NT2/D1 (cell line): ENCODE measurements at regions not wholly inside any gene's neighbourhood (a gene's known extent, or its start where the extent isn't known, plus 50 kb on each side); places are given as distances from the start of the nearest gene placed in this dataset.

Experiments
- SUZ12 ChIP-seq: IDR thresholded peaks from 2 replicates; pipeline ENCODE4 v1.6.1; 2011; ENCODE audit not compliant: insufficient read length, insufficient read depth; ENCODE audit errors: extremely low read depth
- YY1 ChIP-seq: IDR thresholded peaks from 2 replicates; pipeline ENCODE4 v1.6.1; 2011; ENCODE audit not compliant: insufficient read length, insufficient read depth
- ZNF274 ChIP-seq: IDR thresholded peaks from 2 replicates; pipeline ENCODE4 v1.6.1; 2011; ENCODE audit warnings: mild to moderate bottlenecking, low read depth, low read length

DNA sequence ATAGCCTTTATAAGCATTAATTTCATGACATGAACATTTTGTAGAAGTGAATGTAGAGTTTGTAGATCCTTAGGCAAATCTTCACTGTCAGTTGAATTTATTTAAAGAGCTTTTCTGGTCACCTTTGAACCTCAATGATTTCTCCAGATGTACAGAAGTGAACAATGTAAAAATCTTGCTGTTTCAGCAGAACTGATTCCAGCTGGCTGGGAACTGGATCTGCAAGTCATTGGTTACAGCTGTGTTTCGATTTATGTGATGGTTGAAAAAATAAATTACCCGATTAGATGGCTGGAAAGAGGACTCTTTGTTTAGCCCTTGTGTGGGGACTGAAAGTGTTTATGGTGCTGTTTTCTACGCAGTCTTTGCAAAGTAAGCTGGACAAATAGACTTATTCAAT is 849.8 kb downstream of the USP25 start:
- TF ChIP-seq ZNF274 (no peak), SUZ12 (no peak), YY1 (no peak)
